ENCODE measurements at regions not wholly inside any gene's neighbourhood (a gene's known extent, or its start where the extent isn't known, plus 50 kb on each side); places are given as distances from the start of the nearest gene placed in this dataset.

DNA sequence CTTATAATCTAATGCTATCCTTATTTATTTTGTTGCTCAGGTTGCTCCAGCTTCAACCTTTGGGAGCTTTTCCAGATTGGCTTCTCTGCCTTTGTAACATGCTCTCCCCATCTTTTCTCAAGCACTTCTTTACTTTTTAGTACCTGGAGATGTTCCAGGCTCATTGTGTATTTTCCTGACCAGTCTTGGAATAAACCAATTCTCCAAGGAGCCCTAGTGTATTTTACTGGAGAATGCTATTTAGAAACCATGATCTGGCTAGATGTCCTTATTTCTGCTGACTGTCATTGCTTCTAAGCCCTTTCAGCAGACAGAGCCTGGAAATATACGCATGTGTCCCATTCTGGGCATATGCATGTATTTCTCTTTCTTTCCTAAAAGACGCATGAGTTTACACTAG, 95.7 kb downstream of the EMX2 start:
- Histone ChIP-seq H3K27ac (ENCODE audit: low read depth, low read length) (no peak overlapping the region), H3K9me2 (ENCODE audit: insufficient read depth) (no peaks in the 10 kb centered on the region), H3K9me3 (ENCODE audit: control insufficient read depth in 1 of 2, insufficient read depth in 1 of 2, low read depth in 1 of 2, low read length in 2 of 2) (no peaks in the 10 kb centered on the region), H4K20me1 (ENCODE audit: insufficient read depth) (no peaks in the 10 kb centered on the region), H3K27me3 (ENCODE audit: insufficient read depth, low read length) (peaks cover 69% of the 10 kb centered on the region), H3K9ac (ENCODE audit: low read length) (no peak overlapping the region), H3K79me2 (ENCODE audit: insufficient read depth, low read length) (no peaks in the 10 kb centered on the region), H2AFZ (ENCODE audit: low read depth, low read length, poor library complexity, severe bottlenecking) (no peak overlapping the region), H3K4me3 (replicated peaks in 1 of 2; ENCODE audit: low read depth in 1 of 2, low read length in 2 of 2) (no peak overlapping the region), H3K36me3 (ENCODE audit: control insufficient read depth in 1 of 2, insufficient read depth in 2 of 2, low read length in 2 of 2) (no peaks in the 10 kb centered on the region), H3K4me1 (ENCODE audit: control insufficient read depth in 1 of 2, insufficient read depth in 2 of 2, low read length in 2 of 2) (no peaks in the 10 kb centered on the region), H3K4me2 (ENCODE audit: low read length) (no peak overlapping the region)
- no TSS peak for BruUV-seq (replicated peaks)
- ChIA-PET RAD21 (ENCODE audit: low non-redundant PET in 1 of 2, low total read pairs in 2 of 2, uncharacterized antibody in 2 of 2, unreplicated experiment in 2 of 2) (no interaction called here), CTCF (no interaction called here), POLR2A (no interaction called here)
- intact Hi-C loops (cut with micrococcal nuclease) = no loop called here
- TF ChIP-seq TCF7L2 (IDR thresholded peaks at IDR 0.05; ENCODE audit: borderline replicate concordance, extremely low read depth, insufficient read depth, insufficient read length) (no peak), ELF1 (IDR thresholded peaks at IDR 0.05; ENCODE audit: borderline replicate concordance, low read depth) (no peak), CEBPB (IDR thresholded peaks at IDR 0.05; ENCODE audit: low read depth) (no peak), EGR1 (IDR thresholded peaks at IDR 0.05; ENCODE audit: low read depth) (no peak), EZH2phosphoT487 (IDR thresholded peaks at IDR 0.05; ENCODE audit: borderline replicate concordance) (no peak), ZNF274 (IDR thresholded peaks at IDR 0.05; ENCODE audit: low read depth, low read length) (no peak), ZFX (IDR thresholded peaks at IDR 0.05) (no peak), SP1 (IDR thresholded peaks at IDR 0.05; ENCODE audit: low read depth) (no peak), YY1 (IDR thresholded peaks at IDR 0.05; ENCODE audit: extremely low read depth, insufficient replicate concordance, low read depth, low read length) (no peak), CBX3 (IDR thresholded peaks at IDR 0.05; ENCODE audit: low read depth) (no peak), EZH2 (IDR thresholded peaks at IDR 0.05) (no peak), POLR2AphosphoS5 (IDR thresholded peaks at IDR 0.05; ENCODE audit: low read depth, low read length) (no peak), SIN3A (IDR thresholded peaks at IDR 0.05; ENCODE audit: low read depth) (no peak), FOSL1 (IDR thresholded peaks at IDR 0.05; ENCODE audit: low read depth) (no peak)
- TF ChIP-seq, protein P1, sequence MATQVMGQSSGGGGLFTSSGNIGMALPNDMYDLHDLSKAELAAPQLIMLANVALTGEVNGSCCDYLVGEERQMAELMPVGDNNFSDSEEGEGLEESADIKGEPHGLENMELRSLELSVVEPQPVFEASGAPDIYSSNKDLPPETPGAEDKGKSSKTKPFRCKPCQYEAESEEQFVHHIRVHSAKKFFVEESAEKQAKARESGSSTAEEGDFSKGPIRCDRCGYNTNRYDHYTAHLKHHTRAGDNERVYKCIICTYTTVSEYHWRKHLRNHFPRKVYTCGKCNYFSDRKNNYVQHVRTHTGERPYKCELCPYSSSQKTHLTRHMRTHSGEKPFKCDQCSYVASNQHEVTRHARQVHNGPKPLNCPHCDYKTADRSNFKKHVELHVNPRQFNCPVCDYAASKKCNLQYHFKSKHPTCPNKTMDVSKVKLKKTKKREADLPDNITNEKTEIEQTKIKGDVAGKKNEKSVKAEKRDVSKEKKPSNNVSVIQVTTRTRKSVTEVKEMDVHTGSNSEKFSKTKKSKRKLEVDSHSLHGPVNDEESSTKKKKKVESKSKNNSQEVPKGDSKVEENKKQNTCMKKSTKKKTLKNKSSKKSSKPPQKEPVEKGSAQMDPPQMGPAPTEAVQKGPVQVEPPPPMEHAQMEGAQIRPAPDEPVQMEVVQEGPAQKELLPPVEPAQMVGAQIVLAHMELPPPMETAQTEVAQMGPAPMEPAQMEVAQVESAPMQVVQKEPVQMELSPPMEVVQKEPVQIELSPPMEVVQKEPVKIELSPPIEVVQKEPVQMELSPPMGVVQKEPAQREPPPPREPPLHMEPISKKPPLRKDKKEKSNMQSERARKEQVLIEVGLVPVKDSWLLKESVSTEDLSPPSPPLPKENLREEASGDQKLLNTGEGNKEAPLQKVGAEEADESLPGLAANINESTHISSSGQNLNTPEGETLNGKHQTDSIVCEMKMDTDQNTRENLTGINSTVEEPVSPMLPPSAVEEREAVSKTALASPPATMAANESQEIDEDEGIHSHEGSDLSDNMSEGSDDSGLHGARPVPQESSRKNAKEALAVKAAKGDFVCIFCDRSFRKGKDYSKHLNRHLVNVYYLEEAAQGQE (IDR thresholded peaks at IDR 0.05; ENCODE audit: low read depth) = no peak
- TF ChIP-seq, protein P2, sequence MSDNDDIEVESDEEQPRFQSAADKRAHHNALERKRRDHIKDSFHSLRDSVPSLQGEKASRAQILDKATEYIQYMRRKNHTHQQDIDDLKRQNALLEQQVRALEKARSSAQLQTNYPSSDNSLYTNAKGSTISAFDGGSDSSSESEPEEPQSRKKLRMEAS (IDR thresholded peaks at IDR 0.05) = no peak
- TF ChIP-seq, protein P3, sequence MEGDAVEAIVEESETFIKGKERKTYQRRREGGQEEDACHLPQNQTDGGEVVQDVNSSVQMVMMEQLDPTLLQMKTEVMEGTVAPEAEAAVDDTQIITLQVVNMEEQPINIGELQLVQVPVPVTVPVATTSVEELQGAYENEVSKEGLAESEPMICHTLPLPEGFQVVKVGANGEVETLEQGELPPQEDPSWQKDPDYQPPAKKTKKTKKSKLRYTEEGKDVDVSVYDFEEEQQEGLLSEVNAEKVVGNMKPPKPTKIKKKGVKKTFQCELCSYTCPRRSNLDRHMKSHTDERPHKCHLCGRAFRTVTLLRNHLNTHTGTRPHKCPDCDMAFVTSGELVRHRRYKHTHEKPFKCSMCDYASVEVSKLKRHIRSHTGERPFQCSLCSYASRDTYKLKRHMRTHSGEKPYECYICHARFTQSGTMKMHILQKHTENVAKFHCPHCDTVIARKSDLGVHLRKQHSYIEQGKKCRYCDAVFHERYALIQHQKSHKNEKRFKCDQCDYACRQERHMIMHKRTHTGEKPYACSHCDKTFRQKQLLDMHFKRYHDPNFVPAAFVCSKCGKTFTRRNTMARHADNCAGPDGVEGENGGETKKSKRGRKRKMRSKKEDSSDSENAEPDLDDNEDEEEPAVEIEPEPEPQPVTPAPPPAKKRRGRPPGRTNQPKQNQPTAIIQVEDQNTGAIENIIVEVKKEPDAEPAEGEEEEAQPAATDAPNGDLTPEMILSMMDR (IDR thresholded peaks at IDR 0.05 in 2 of 3, conservative IDR thresholded peaks at IDR 0.05 in 1 of 3; ENCODE audit: borderline replicate concordance in 1 of 3, insufficient read depth in 1 of 3, low read depth in 2 of 3, low read length in 2 of 3) = no peak
- TF ChIP-seq, protein P4, sequence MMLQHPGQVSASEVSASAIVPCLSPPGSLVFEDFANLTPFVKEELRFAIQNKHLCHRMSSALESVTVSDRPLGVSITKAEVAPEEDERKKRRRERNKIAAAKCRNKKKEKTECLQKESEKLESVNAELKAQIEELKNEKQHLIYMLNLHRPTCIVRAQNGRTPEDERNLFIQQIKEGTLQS (IDR thresholded peaks at IDR 0.05) = no peak
- DNase-seq (ENCODE audit: low read depth, low spot score) = no peak
- ATAC-seq = no peak
